Dermis microvascular lymphatic vessel endothelial cell (primary cell): ENCODE measurements at regions not wholly inside any gene's neighbourhood (a gene's known extent, or its start where the extent isn't known, plus 50 kb on each side); places are given as distances from the start of the nearest gene placed in this dataset.
A peak's percentile ranks its signal among the peaks of the same experiment; 100 is the strongest.
"Not testable (repeated sequence)": the region's sequence is repeated elsewhere in the genome, so short reads cannot be mapped to it uniquely, and the experiment has no call there.

Experiments used
- DNase-seq, 2 donors: peaks; one replicate each; pipeline versions ENCODE4 v3.0.0 to v3.0.0-alpha.2; 2010; ENCODE audit warnings: low read depth in 2 of 2

DNA sequence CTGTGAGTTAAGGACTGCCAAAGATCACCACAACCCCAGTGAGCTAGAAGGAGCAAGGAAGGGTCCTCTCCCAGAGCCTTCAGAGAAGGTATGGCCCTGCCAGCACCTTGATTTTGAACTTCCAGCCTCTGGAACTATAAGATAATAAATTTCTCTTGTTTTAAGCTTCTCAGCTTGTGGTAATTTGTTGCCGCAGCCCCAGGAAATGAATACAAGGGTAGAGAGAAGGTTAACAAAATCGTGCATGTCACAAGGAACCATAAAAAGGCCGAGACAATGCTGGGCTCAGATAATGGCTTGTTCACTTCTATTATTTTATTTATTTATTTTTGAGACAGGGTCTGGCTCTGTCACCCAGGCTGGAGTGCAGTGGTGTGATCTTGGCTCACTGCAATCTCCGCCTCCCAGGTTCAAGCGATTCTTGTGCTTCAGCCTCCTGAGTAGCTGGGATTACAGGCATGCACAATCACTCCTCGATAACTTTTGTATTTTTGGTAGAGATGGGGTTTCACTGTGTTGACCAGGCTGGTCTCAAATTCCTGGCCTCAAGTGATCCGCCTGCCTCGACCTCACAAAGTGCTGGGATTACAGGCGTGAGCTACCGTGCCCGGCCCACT lies 71.5 kb downstream of the WSB1 start:
- not testable (repeated sequence) for DNase-seq

DNA sequence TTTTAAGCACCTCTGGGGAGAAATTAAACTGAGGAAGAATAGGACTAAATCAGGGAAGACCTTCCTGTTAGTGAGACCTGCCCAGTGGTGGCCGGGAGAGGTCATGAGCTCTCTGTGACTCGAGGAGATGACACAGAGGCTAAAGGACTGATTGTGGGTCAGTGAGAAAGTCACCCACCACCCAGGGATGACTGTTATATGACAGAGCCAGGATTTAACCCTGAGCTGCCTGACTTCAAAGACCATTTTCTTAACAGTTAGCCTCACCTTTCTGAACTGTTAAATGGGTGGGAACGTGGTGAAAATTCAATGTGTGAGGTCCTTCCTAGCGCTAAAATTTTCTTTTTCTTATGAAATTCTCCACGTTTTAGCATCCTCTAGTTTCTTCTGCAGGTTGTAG lies 72.5 kb downstream of the WSB1 start:
- no peak for DNase-seq

DNA sequence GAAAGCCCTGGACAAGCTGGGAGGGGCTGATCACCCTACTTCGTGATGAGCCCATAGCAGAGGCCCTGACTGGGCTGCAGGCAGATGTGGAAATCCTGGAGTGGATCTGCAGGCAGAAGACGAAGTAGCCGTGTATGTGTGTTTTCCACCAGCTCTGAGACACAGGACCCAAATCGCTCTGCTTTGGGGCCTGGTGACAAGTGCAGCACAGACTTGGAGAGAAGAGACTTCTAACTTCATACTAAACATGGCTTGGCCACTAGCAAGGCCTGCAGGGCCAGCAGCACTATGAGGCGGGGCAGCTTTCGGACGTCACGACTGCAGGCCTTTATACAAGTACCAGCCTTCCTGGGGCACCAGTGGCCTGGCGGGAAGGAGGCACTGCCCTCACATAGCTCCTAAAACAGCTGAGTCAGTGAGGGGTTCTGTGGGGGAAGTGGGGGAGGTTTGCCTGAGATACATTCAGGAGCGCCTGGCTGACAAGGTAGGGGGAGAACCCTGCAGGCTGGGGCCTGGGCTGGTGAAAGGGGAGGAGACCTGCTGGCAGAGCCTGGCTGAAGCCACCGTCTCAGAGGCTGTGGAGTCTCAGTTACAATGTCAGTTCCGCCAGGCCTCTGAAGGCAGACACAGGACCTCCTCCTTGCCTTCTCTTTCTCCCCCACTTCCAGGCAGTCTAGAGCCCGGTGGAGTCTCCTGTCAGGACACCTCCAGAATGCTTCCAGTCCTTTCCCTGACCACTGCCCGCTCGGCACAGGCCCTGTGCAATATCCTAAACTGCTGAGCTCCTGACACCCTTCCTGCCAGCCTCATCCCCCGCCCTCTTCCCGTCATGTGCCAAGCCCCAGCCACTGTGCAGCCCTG lies 73.4 kb downstream of the WSB1 start:
- no peak for DNase-seq

- DNase-seq = no peak
These were observed 74.4 kb downstream of the WSB1 start for GRCh38 chr17:27368151-27368795.

DNA sequence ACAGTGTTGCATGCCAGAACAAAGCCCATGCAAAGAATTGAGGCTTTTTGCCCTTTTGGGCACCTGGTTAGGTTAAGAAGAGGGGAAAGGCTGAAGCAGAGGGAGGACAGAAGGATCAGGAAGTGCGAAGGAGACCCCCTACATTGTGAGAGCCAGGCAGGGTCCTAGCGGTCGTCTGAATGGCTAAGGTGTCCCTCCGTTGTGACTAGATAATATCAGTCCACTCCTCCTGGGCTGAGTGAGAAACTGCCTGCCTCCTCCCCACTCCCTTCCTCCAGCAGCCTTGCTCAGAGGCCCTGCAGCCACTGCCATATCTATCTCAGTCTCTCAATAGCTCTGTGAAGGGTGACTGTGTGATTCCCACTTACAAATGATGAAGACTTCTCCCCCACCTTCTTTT lies 75.1 kb downstream of the WSB1 start:
- DNase-seq = no peak

DNA sequence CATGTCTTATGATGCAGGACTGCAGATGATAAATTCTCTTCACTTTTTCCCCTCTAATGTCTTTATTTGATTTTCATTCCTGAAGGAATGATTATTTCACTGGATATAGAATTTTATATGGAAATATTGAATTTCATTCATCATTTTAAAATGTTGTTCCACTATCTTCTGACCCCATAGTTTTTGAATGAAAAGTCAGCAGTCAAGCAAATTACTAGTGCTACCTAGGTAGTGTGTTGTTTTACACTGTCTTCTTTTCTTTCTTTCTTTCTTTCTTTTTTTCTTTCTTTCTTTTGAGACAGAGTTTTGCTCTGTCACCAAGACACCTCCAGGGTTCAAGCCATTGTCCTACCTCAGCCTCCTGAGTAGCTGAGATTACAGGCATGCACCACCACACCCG lies 76.9 kb downstream of the WSB1 start:
- no peak for DNase-seq

- DNase-seq = not testable (repeated sequence)
These were observed 79.8 kb downstream of the WSB1 start for GRCh38 chr17:27373695-27374094.

DNA sequence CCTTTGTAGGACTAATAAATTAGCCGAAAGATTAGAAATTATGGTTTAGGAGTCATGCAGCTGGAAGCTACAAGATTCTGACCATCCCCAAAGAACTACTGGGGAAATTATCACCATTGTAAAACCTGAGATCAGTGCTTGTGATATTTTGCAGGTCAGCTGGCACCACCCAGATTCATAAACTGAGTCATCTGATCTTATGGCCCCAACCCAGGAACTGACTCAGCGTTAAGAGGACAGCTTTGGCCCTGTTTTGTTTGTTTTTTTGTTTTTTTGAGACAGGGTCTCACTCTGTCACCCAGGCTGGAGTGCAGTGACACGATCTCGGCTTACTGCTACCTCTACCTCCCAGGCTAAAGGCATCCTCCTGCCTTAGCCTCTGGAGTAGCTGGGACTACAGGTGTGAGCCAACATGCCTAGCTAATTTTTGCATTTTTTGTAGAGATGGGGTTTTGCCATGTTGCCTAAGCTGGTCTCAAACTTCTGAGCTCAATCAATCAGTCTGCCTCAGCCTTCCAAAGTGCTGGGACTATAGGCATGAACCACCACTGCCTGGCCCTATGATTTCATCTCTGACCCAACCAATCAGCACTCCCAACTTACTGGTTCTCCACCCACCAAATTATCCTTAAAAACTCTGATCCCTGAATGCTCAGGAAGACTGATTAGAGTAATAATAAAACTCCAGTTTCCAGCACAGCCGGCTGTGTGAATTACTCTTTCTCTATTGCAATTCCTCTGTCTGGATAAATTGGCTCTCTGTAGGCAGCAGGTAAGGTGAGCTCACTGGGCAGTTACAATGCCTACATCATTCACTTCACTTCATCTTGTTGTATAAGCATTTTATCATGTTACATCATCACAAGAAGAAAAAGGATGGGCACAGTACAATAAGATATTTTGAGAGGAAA lies 79.4 kb upstream of the KSR1 start:
- DNase-seq = peak in 1 of 2 donors; percentile 51

GRCh38 chr17:27378482-27379175 lies 77.6 kb upstream of the KSR1 start:
- no peak for DNase-seq

DNA sequence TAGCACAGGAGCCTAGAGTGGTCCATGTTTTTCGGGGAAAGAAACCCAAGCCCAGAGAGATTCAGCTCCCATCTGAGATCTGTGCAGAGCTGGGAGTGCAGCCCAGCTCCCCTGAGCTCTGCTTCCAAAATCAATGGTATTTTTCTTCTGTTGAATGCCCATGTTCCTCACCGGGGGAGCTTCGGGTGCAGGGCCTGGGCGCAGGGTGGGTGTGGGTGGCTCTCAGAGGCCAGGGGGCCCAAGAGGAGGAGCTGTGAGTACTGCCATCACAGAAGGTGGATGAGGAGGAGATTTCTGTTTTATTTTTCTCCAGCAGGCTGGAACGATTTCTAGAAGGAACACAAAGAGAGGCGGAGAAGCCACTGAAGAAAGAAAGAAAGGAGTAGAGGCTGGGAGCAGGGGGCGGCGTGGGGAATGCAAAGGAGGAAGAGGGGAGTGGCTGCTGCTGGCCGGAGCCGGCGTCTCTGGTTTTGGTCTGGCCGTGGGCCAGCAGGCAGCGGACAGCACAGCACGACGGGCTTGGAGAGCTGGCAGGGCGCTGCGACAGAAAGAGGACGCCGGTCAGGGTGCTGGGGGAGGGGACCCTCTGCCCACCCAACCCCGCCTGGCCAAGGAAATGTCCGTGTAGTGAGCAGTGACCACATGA lies 76.2 kb upstream of the KSR1 start:
- peak in 1 of 2 donors; percentile 64 for DNase-seq

DNA sequence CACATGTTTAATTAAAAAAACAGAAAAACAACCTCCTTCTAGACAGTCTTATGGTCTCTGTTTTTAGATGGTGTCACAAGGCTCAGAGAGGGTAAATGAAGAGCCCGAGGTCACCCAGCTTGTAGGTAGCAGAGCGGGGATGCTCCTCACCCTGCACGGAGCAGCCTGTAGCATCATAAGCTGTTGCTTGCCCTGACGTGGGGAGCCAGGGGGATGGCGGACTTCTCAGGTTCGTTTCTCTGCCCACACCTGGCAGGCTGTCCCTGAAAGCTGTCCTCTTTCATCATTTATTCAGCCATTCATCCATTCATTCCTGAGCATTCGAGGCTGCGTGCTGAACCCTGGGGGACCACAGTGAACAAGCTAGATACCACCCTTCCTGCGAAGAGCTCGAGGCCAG lies 75.7 kb upstream of the KSR1 start:
- DNase-seq = no peak

DNA sequence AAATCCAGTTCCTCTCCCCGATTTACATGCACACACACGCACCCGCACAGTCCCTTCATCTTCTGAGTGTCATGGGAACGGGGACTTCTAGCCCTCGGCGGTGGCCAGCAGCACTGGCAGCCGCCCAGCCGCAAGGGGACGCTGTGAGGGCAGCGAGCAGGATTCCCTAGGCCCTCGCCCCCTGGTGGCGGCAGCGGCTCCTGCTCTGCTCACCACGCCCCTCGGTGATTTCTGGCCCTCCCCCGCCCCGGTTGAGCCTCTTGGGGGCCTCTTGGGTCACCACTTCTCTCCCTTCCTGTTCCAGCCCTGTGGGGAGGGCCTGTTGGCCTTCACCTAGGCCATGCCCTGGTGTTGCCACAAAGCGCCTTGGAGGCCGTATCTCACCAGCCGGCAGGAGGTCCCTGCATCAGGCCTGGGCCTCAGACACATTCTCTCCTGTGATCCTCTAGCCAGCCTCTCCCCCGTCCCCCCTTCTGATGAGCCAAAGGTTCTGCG lies 75.2 kb upstream of the KSR1 start:
- DNase-seq = peak in 1 of 2 donors; percentile 69

DNA sequence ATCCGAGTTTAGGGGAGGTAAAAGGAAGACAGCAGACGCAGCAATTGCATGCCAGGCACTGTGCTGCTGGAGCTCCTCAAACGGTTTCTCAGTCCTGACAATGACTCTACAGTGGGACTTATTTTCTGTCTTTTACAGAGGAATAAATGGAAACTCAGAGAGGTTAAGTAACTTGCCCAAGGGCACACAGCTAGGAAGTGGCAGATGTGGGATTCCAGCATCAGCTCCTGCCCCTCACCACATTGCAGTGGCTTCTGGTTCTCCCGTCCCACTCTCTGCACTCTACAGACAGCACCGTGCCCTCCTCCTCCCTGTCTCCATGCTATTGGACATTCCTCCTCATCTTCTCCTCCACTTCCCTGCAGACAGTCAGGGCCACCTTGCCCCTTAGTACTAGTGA lies 74.2 kb upstream of the KSR1 start:
- DNase-seq = no peak

- peak; percentile 68 to 97 for DNase-seq
These were observed 72.0 kb upstream of the KSR1 start for GRCh38 chr17:27384261-27384701.

DNA sequence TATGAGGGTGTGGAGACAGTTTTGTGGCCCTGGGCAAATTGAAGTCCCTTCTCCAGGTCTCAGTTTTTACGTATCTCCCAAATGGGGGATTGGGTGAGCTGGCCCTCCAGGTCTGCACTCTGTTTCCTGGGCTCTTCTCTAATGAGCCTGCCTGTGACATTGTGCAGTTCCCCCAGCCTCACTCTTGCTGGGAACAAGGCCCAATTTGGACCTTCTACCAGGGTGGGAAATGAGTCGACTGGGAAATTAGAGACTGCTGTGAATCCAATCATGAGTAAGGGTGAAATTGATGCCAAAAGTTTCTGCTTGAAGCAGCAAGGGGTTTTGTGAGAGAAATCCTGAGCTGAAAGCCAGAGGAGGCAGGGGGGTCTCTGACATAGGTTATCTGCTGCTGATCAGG lies 71.5 kb upstream of the KSR1 start:
- DNase-seq = peak in 1 of 2 donors; percentile 21

DNA sequence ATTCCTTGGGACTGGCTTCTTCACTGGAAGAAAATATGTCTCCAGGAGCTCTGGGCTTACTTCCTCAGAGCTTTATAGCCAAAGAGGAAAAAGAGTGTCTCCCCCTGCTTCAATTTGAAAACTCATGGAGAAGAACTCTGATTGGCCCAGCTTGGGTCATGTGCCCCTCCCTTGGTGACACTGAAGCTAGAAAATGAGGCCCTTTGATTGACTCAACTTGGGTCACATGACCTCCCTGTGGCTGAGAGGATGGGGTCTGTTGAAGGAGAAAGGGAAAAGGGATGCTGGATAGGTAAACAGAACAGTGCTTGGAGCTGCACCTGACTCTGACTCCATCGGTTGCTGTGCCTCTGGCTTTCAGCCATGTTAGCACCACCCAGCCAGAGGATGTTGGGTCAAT lies 70.6 kb upstream of the KSR1 start:
- DNase-seq = no peak

DNA sequence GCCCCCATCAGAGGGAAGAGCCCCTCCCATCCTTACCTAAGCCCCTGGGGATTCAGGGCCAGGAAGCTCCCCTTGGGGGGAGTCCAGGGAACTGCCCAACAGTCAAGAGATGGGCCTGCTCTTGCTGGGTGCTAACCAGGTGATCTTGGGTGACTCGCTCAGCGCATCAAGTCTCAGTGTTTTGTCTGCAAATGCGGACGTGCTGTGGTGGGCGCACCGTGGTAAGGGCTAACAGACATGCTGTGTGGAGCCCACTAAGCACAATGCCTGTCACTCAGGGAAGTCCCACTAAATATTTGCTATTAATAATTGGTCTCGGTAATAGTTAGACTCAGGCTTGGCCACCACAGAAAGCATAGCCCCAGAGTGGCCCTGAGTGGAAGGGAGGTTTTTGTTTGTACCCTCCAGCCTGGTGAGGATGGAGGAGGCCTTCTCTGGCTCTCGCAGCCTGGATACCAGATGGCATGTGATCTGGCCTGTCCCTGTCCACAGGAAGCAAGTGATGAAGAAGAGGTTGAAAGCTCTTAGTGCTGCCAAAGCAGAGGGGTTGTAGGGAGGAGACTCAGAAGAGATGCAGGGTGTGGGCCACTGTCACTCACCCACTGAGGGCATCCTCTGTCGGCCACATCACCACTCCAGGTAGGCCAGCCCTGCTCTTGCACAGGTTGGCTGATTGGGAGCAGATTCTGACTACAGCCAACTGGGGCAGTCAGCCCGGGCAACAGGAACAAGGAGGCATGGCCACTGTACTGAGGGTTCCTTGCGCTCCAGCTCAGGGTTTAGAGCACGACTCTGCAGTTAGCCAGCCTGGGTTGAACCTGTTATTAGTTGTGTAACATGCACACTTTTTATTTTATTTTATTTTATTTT lies 69.8 kb upstream of the KSR1 start:
- no peak for DNase-seq

GRCh38 chr17:27389542-27390140 lies 66.6 kb upstream of the KSR1 start:
- peak in 1 of 2 donors; percentile 25 for DNase-seq

- no peak for DNase-seq
These were observed 65.7 kb upstream of the KSR1 start for GRCh38 chr17:27390540-27390939.
